Transverse colon (tissue), 4 donors: ENCODE measurements at regions not wholly inside any gene's neighbourhood (a gene's known extent, or its start where the extent isn't known, plus 50 kb on each side); places are given as distances from the start of the nearest gene placed in this dataset.

Source experiments
- DNase-seq: peaks from one replicate; pipeline ENCODE4 v3.0.0-alpha.2; 2019
- H3K27ac ChIP-seq, 4 donors: fragments of 200-600 bp; sonication (generic); 2 replicates each; pipeline ENCODE4 v1.5.1; 2016 to 2018; ENCODE audit warnings: inconsistent platforms in 4 of 4
- H3K27me3 ChIP-seq: fragments of 200-600 bp; sonication (generic); 2 replicates; pipeline ENCODE4 v1.5.1; 2017; ENCODE audit warnings: inconsistent platforms
- H3K36me3 ChIP-seq, 4 donors: fragments of 200-600 bp; sonication (generic); 2 replicates each; pipeline ENCODE4 v1.5.1; 2017 to 2019; ENCODE audit warnings: inconsistent platforms in 4 of 4
- H3K4me1 ChIP-seq, 4 donors: fragments of 200-600 bp; sonication (generic); 2 replicates each; pipeline ENCODE4 v1.5.1; 2017 to 2020; ENCODE audit warnings: inconsistent platforms in 4 of 4
- H3K4me3 ChIP-seq, 4 donors: fragments of 200-600 bp; sonication (generic); 1 replicate in 1 of 4; 2 replicates in 3 of 4; pipeline versions ENCODE4 v1.5.1 to v1.6.1; 2017 to 2019; ENCODE audit warnings: inconsistent platforms in 4 of 4
- H3K9me3 ChIP-seq, 2 donors: fragments of 200-600 bp; sonication (generic); 2 replicates each; pipeline ENCODE4 v1.5.1; 2017 to 2019; ENCODE audit warnings: inconsistent platforms in 2 of 2
- CTCF ChIP-seq, 5 experiments: fragments of 200-600 bp in 3 of 5; fragments of 450-650 bp in 2 of 5; sonication (generic) in 3 of 5; IDR thresholded peaks; 1 replicate in 2 of 5; 2 replicates in 3 of 5; pipeline ENCODE4 v1.5.1; 2016 to 2017; ENCODE audit warnings: antibody characterized with exemption in 5 of 5, inconsistent platforms in 3 of 5, mild to moderate bottlenecking in 2 of 5, moderate library complexity in 1 of 5
- EP300 ChIP-seq: sonication (generic); formaldehyde crosslinking; IDR thresholded peaks from one replicate; pipeline ENCODE4 v1.6.1; 2017; ENCODE audit warnings: antibody characterized with exemption, low read depth
- POLR2A ChIP-seq: fragments of 450-650 bp; IDR thresholded peaks from one replicate; pipeline ENCODE4 v1.6.1; 2016; ENCODE audit warnings: antibody characterized with exemption, mild to moderate bottlenecking, moderate library complexity
- POLR2AphosphoS5 ChIP-seq, 3 donors: sonication (generic); formaldehyde crosslinking; IDR thresholded peaks; one replicate each; pipeline ENCODE4 v1.6.1; 2016; ENCODE audit warnings: antibody characterized with exemption in 3 of 3
- WGBS, 2 donors: methylation state at CpG; one replicate each; pipeline ENCODE4 v1.1.5; 2018; ENCODE audit warnings: low coverage in 1 of 2; 5-methylcytosine and 5-hydroxymethylcytosine counted together
- in situ Hi-C, 4 donors: fragments of 200-750 bp; cut with MboI; loops; one replicate each; pipeline versions ENCODE4 v1.15.0 to v1.15.1; 2017; ENCODE audit warnings: low sequenced_read_pairs in 3 of 4, low pct_ligation_motif_present in 1 of 4, low pct_unique_long_range_greater_than_20kb in 1 of 4
- intact Hi-C: fragments of 100-400 bp; cut with DNase I; formaldehyde crosslinking; loops from one replicate; pipeline ENCODE4 v1.15.1; 2023; ENCODE audit warnings: low total_unique reads

GRCh38 chr2:120622159-120622869, 113.4 kb upstream of the GLI2 start:
- no peak for DNase-seq
- WGBS, 2 donors = 94 to 100% methylated on average over 5 to 13 of the region's 13 CpGs
- intact Hi-C loops = no loop called here

GRCh38 chr2:120622886-120623753, 112.5 kb upstream of the GLI2 start:
- in situ Hi-C loops = no loop called here
- no peaks in the 10 kb centered on the region for H3K27me3 ChIP-seq
- no peak overlapping the region for H3K4me3 ChIP-seq
- DNase-seq = no peak
- no peaks in the 10 kb centered on the region for H3K36me3 ChIP-seq
- no peak overlapping the region for H3K27ac ChIP-seq
- H3K4me1 ChIP-seq = no peaks in the 10 kb centered on the region
- H3K9me3 ChIP-seq = no peaks in the 10 kb centered on the region
- 62 to 81% methylated on average over 2 to 21 of the region's 21 CpGs for WGBS, 2 donors
- intact Hi-C loops = no loop called here
- TF ChIP-seq POLR2AphosphoS5 (IDR thresholded peaks at IDR 0.05) (no peak), POLR2A (no peak), CTCF (IDR thresholded peaks at IDR 0.05) (no peak), EP300 (no peak)

More at GRCh38 chr2:120622159-120622869, 113.4 kb upstream of the GLI2 start:
- Histone ChIP-seq H3K27ac (no peak overlapping the region), H3K36me3 (no peaks in the 10 kb centered on the region), H3K9me3 (no peaks in the 10 kb centered on the region), H3K4me3 (no peak overlapping the region), H3K4me1 (no peaks in the 10 kb centered on the region), H3K27me3 (no peaks in the 10 kb centered on the region)
- TF ChIP-seq POLR2AphosphoS5 (IDR thresholded peaks at IDR 0.05) (no peak), POLR2A (no peak), EP300 (no peak), CTCF (IDR thresholded peaks at IDR 0.05) (no peak)
- in situ Hi-C loops = no loop called here

GRCh38 chr2:120624061-120624737, 111.5 kb upstream of the GLI2 start:
- DNase-seq = no peak
- intact Hi-C loops (no loop called here), in situ Hi-C loops (no loop called here)
- Histone ChIP-seq H3K36me3 (no peaks in the 10 kb centered on the region), H3K4me1 (no peaks in the 10 kb centered on the region), H3K9me3 (no peaks in the 10 kb centered on the region), H3K27ac (no peak overlapping the region), H3K27me3 (no peaks in the 10 kb centered on the region), H3K4me3 (no peak overlapping the region)
- no peak for TF ChIP-seq POLR2A
- no peak for TF ChIP-seq EP300
- no peak for TF ChIP-seq POLR2AphosphoS5 (IDR thresholded peaks at IDR 0.05)
- TF ChIP-seq CTCF (IDR thresholded peaks at IDR 0.05) = no peak
- 80% methylated on average over 8 of the region's 8 CpGs; no CpG with 5 or more reads in 1 of the 2 donors for WGBS, 2 donors
